Mucosa of descending colon (tissue), 3 donors: ENCODE measurements at regions not wholly inside any gene's neighbourhood (a gene's known extent, or its start where the extent isn't known, plus 50 kb on each side); places are given as distances from the start of the nearest gene placed in this dataset.

Experiments
- ATAC-seq: fragments of 200-7000 bp; cut with Tn5 transposase; one replicate; pipeline ENCODE4 v1.9.1; 2020; ENCODE audit warnings: mild to moderate bottlenecking, moderate library complexity
- DNase-seq, 3 donors: peaks; one replicate each; pipeline ENCODE4 v3.0.0-alpha.2; 2020
- H3K36me3 ChIP-seq: fragments of 200-600 bp; one replicate; pipeline ENCODE4 v1.8.0; 2021; ENCODE audit warnings: low read depth, mild to moderate bottlenecking
- H3K4me1 ChIP-seq: fragments of 200-600 bp; one replicate; pipeline ENCODE4 v1.8.0; 2021; ENCODE audit warnings: low read depth, mild to moderate bottlenecking
- H3K4me3 ChIP-seq: fragments of 200-600 bp; one replicate; pipeline ENCODE4 v1.8.0; 2021; ENCODE audit warnings: mild to moderate bottlenecking
- H3K9me3 ChIP-seq: fragments of 200-600 bp; one replicate; pipeline ENCODE4 v1.8.0; 2021; ENCODE audit warnings: mild to moderate bottlenecking
- CTCF ChIP-seq: fragments of 200-600 bp; IDR thresholded peaks from one replicate; pipeline ENCODE4 v1.8.0; 2022; ENCODE audit warnings: antibody characterized with exemption, mild to moderate bottlenecking
- intact Hi-C, 2 donors: fragments of 100-400 bp; cut with DNase I in 1 of 2; cut with micrococcal nuclease in 1 of 2; formaldehyde crosslinking; loops; one replicate each; pipeline versions ENCODE4 v1.11.0 to v1.11.1; 2022; cut with DNase I, micrococcal nuclease
- donor health status: DM: no; HTN: no; CAD: no; lungs with moderate emphysema.
- donor health status: DM: no; HTN: no; CAD: no.
- donor health status: DM: no; HTN: yes; CAD: no.

- intact Hi-C loops: no loop called here
- TF ChIP-seq CTCF: no peak
- no peak for ATAC-seq
Measured at GRCh38 chr5:3019045-3019444, 267.6 kb upstream of the IRX2 start.

GRCh38 chr5:3011764-3012017 is 260.2 kb upstream of the IRX2 start:
- no peaks in the 10 kb centered on the region for H3K36me3 ChIP-seq
- intact Hi-C loops: no loop called here

More at GRCh38 chr5:3019045-3019444, 267.6 kb upstream of the IRX2 start:
- Histone ChIP-seq H3K9me3 (peaks cover 3% of the 10 kb centered on the region), H3K36me3 (no peaks in the 10 kb centered on the region), H3K4me3 (no peak overlapping the region), H3K4me1 (no peaks in the 10 kb centered on the region)
- no peak for DNase-seq

GRCh38 chr5:3010953-3011763 is 259.7 kb upstream of the IRX2 start:
- H3K9me3 ChIP-seq: peaks cover 18% of the 10 kb centered on the region
- H3K4me3 ChIP-seq: no peak overlapping the region
- intact Hi-C loops: no loop called here
- DNase-seq: no peak
- no peak for ATAC-seq
- H3K36me3 ChIP-seq: no peaks in the 10 kb centered on the region
- no peaks in the 10 kb centered on the region for H3K4me1 ChIP-seq
- no peak for TF ChIP-seq CTCF

More at GRCh38 chr5:3011764-3012017, 260.2 kb upstream of the IRX2 start:
- DNase-seq (no peak), ATAC-seq (no peak)
- H3K4me3 ChIP-seq: no peak overlapping the region
- H3K4me1 ChIP-seq: no peaks in the 10 kb centered on the region
- TF ChIP-seq CTCF: no peak
- peaks cover 12% of the 10 kb centered on the region for H3K9me3 ChIP-seq

- ATAC-seq (no peak), DNase-seq (no peak)
- Histone ChIP-seq H3K4me1 (no peaks in the 10 kb centered on the region), H3K36me3 (no peaks in the 10 kb centered on the region), H3K9me3 (peaks cover 19% of the 10 kb centered on the region), H3K4me3 (no peak overlapping the region)
- intact Hi-C loops: no loop called here
- no peak for TF ChIP-seq CTCF
Measured at GRCh38 chr5:3010301-3010952, 258.9 kb upstream of the IRX2 start.

GRCh38 chr5:3009605-3010004 is 258.1 kb upstream of the IRX2 start:
- TF ChIP-seq CTCF: no peak
- DNase-seq (no peak), ATAC-seq (no peak)
- Histone ChIP-seq H3K4me3 (no peak overlapping the region), H3K4me1 (no peaks in the 10 kb centered on the region), H3K9me3 (peaks cover 19% of the 10 kb centered on the region), H3K36me3 (no peaks in the 10 kb centered on the region)
- intact Hi-C loops: no loop called here
